Nephron progenitor cell (in vitro differentiated cells): ENCODE measurements at regions not wholly inside any gene's neighbourhood (a gene's known extent, or its start where the extent isn't known, plus 50 kb on each side); places are given as distances from the start of the nearest gene placed in this dataset.
"Not testable (repeated sequence)": the region's sequence is repeated elsewhere in the genome, so short reads cannot be mapped to it uniquely, and the experiment has no call there.

Experiments used
- DNase-seq: peaks from one replicate; pipeline ENCODE4 v3.0.0; 2021
- H3K27ac Mint-ChIP-seq: 2 replicates; pipeline ENCODE4 v1.8.0; 2021; ENCODE audit warnings: mild to moderate bottlenecking, moderate library complexity, mixed read lengths
- H3K27me3 Mint-ChIP-seq: 2 replicates; pipeline ENCODE4 v1.8.0; 2021; ENCODE audit warnings: mild to moderate bottlenecking, low read depth, mixed read lengths; ENCODE audit not compliant: poor library complexity
- H3K36me3 Mint-ChIP-seq: 2 replicates; pipeline ENCODE4 v1.8.0; 2021; ENCODE audit warnings: low read depth, mixed read lengths
- H3K4me1 Mint-ChIP-seq: 2 replicates; pipeline ENCODE4 v1.8.0; 2021; ENCODE audit warnings: mixed read lengths
- H3K4me3 Mint-ChIP-seq: 2 replicates; pipeline ENCODE4 v1.8.0; 2021; ENCODE audit warnings: mild to moderate bottlenecking, moderate library complexity, mixed read lengths
- H3K9me3 Mint-ChIP-seq: 2 replicates; pipeline ENCODE4 v1.8.0; 2021; ENCODE audit warnings: mild to moderate bottlenecking, moderate library complexity, mixed read lengths
- CTCF ChIP-seq: fragments of 200-600 bp; sonication (generic); IDR thresholded peaks from 2 replicates; pipeline ENCODE4 v1.5.0; 2021; ENCODE audit warnings: antibody characterized with exemption

GRCh38 chr21:25531538-25532250 lies 75.6 kb downstream of the MRPL39 start:
- Mint-ChIP-seq H3K4me1 (peaks cover 14% of the 10 kb centered on the region), H3K36me3 (peaks cover 12% of the 10 kb centered on the region), H3K9me3 (peaks cover 14% of the 10 kb centered on the region)
- H3K27me3 Mint-ChIP-seq, H3K27ac Mint-ChIP-seq, DNase-seq, H3K4me3 Mint-ChIP-seq: not testable (repeated sequence)

- peaks cover 6% of the 10 kb centered on the region for H3K36me3 Mint-ChIP-seq
- DNase-seq: no peak
- H3K9me3 Mint-ChIP-seq: peaks cover 8% of the 10 kb centered on the region
- no peak for TF ChIP-seq CTCF
- H3K27ac Mint-ChIP-seq: no peak overlapping the region
- H3K4me1 Mint-ChIP-seq: peaks cover 10% of the 10 kb centered on the region
- H3K27me3 Mint-ChIP-seq: peaks cover 3% of the 10 kb centered on the region
- no peak overlapping the region for H3K4me3 Mint-ChIP-seq
Measured at GRCh38 chr21:25528515-25528914, 78.8 kb downstream of the MRPL39 start.

GRCh38 chr21:25518491-25518911 lies 88.8 kb downstream of the MRPL39 start:
- H3K27me3 Mint-ChIP-seq: no peaks in the 10 kb centered on the region
- no peak for TF ChIP-seq CTCF
- H3K27ac Mint-ChIP-seq: no peak overlapping the region
- H3K36me3 Mint-ChIP-seq: peaks cover 6% of the 10 kb centered on the region
- H3K4me1 Mint-ChIP-seq: peaks cover 16% of the 10 kb centered on the region
- peak; percentile 15 for DNase-seq
- peaks cover 24% of the 10 kb centered on the region for H3K9me3 Mint-ChIP-seq
- H3K4me3 Mint-ChIP-seq: no peak overlapping the region

- H3K9me3 Mint-ChIP-seq: peaks cover 11% of the 10 kb centered on the region
- peaks cover 5% of the 10 kb centered on the region for H3K36me3 Mint-ChIP-seq
- DNase-seq: no peak
- H3K27me3 Mint-ChIP-seq: no peaks in the 10 kb centered on the region
- peak overlapping the region; percentile 33 for H3K27ac Mint-ChIP-seq
- peaks cover 16% of the 10 kb centered on the region for H3K4me1 Mint-ChIP-seq
- TF ChIP-seq CTCF: no peak
- H3K4me3 Mint-ChIP-seq: no peak overlapping the region
Measured at GRCh38 chr21:25515484-25516405, 91.5 kb downstream of the MRPL39 start.

- H3K9me3 Mint-ChIP-seq: no peaks in the 10 kb centered on the region
- no peak overlapping the region for H3K4me3 Mint-ChIP-seq
- no peaks in the 10 kb centered on the region for H3K27me3 Mint-ChIP-seq
- H3K36me3 Mint-ChIP-seq: no peaks in the 10 kb centered on the region
- peaks cover 16% of the 10 kb centered on the region for H3K4me1 Mint-ChIP-seq
- DNase-seq: no peak
- no peak overlapping the region for H3K27ac Mint-ChIP-seq
- no peak for TF ChIP-seq CTCF
Measured at GRCh38 chr21:25513810-25514209, 93.5 kb downstream of the MRPL39 start.
